HL-60/S4 treated with retinoic acid at 250 ng/mL for 4 days and 3 days (cell line): ENCODE measurements at regions not wholly inside any gene's neighbourhood (a gene's known extent, or its start where the extent isn't known, plus 50 kb on each side); places are given as distances from the start of the nearest gene placed in this dataset.
"Not testable (repeated sequence)": the region's sequence is repeated elsewhere in the genome, so short reads cannot be mapped to it uniquely, and the experiment has no call there.

Experiments
- in situ Hi-C: fragments of 300-500 bp; cut with MboI; formaldehyde crosslinking; loops from 2 replicates; pipeline ENCODE4 v1.7.0; 2022; ENCODE audit warnings: low sequenced_read_pairs

DNA sequence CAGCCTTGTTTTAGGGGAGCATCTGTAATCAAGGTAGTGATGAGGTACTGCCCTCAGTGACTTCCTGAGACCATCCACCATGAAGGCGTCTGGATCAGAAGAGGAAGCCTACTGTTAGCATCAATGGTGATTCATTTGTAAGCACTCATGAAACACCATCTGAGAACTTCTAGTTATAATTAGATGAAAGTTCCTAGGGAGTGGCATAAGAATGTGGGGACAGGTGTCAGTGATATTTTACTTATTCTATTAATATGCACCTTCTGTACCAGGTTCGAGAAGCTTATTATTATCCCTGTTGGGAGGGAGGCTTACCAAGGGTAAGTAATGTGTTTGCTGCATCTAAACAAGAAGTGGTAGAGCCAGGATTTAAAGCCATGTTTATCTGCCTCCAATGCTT, 295.8 kb upstream of the TBL1XR1 start:
- in situ Hi-C loops, result no loop called here

DNA sequence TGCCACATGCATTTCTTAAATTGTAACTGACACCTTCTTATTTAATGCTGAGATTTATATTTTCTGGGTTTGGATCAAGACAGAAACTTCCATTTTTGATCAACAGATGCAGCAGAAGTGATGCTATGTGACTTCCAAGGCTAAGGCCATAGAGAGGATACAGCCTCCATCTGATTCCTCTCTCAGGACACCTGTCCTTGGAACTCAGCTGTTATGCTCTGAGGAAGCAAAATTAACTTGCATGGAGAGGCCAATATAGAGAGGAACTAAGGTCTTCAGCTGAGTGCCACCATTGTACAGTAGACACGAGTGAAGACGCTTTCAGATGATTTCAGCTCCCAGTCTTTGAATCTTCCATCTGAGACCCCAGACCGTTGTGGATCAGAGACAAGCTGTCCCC, 296.9 kb upstream of the TBL1XR1 start:
- in situ Hi-C loops, result no loop called here

DNA sequence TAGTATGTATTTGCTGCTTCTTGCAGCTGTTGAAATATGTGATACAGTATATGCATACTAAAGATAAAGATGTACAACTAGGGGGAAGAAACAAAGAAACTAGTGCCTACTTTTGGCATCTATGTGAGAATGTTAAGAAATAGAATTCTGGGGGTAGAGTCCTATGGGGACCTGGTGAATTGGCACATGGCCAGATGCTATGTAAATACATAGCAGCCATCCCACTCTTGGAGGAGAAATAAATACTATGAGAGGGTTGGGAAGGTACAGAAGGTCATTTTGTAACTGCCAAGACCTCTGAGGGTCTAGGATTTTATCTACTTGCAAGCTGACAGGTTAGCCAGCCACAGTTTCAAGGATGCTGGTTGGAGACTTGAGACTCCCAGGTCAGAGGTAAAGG, 298.3 kb upstream of the TBL1XR1 start:
- in situ Hi-C loops, result no loop called here

DNA sequence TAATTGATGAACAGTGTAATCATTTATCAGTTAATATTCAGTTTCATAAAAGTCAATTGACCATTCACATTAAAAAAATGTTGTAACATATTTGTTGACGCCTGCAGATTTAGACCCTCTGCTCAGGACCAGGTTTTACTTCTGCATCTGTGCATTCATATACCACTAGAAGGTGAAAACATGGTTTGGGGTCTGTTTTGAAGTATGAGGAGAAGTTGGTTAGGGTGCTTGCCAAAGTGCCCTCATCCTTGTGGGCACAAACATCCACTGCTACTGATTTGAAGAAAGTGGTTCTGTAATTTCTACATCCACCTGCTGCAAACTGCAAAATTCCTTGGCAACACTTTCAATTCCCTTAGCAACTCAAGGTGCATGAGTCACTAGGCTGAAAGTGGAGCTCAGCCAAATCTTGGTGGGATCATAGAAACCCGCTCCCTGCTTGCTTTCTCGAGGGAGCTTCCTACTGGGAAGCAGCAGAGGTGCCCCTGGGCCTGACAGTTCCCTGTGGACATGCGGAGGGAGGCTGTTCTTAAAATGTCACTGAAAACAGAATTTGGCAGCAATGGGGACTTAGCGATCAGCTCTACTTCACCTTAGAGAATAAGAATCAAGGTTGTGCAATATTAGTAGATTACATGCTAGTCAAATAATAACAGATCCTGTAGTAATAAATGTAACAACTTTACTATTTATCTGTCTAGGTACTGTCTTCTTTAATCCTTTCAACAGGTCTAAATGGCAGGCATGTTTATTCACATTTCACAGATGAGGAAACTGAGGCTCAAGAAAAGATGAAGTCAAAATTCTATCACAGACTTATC, 301.0 kb upstream of the TBL1XR1 start:
- in situ Hi-C loops, result no loop called here

DNA sequence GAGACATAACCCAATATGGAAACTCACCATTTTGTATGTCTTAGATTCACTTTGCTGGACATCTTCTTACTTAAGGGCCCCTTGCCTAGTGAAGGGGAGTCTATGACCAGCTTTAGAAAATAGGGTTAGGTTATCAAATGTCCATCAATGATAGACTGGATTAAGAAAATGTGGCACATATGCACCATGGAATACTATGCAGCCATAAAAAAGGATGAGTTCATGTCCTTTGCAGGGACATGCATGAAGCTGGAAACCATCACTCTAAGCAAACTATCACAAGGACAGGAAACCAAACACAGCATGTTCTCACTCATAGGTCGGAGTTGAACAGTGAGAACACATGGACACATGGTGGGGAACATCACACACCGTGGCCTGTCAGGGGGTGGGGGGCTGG, 301.8 kb upstream of the TBL1XR1 start:
- in situ Hi-C loops, result not testable (repeated sequence)

DNA sequence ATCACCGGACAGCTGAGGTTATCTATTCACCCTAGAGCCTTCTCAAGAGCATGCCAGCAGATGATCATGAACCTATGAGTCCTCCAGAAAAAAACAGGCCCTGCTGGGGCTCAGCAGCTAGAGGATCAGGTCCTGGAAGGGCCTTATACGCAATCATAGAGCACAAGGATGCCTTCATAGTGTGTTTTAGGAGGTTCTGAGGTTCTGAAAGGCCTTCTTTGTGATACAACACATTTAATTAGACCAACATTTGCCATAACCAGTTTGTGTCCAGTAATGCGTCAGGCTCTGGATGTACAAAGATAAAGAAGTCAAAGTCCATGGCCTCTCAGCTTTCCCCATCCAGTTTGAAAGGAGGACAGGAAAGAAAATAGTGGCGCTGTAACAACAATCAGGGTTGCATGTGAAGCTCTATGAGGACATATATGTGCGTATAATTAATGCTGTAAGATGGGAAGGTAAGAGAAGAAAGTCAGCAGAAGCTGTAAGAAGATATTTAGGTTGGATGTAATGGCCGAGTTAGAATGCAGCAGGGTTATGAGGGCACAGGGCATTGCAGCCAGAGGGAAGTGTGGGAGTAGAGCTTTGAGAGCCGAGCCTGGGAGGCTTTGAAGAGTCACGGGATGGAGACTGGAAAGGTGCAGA, 302.6 kb upstream of the TBL1XR1 start:
- in situ Hi-C loops, result no loop called here

DNA sequence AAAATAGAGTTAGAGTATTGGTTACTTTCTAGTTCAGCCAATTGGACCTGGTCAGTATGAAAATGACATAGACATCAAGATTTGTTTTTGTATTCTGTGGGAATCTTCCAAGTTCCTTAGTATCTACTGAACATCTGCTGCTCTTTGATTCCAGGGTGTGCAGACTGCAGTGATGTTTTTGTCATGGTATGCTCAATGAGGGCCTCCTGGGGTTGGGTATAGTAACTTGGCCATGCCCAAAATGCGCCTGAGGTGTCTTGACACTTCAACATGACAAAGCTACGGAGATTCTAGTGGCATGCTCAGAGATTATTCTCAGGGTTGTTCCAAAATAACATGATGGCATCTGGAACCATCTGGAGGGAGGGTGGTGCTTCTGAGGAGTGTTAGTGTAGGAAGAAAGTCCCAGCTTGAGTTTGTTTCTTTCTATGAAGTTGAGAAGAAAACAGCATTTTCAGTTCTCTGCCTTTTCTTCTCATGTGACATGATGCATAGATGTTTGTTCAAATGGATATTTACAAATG, 313.5 kb upstream of the TBL1XR1 start:
- in situ Hi-C loops, result no loop called here

DNA sequence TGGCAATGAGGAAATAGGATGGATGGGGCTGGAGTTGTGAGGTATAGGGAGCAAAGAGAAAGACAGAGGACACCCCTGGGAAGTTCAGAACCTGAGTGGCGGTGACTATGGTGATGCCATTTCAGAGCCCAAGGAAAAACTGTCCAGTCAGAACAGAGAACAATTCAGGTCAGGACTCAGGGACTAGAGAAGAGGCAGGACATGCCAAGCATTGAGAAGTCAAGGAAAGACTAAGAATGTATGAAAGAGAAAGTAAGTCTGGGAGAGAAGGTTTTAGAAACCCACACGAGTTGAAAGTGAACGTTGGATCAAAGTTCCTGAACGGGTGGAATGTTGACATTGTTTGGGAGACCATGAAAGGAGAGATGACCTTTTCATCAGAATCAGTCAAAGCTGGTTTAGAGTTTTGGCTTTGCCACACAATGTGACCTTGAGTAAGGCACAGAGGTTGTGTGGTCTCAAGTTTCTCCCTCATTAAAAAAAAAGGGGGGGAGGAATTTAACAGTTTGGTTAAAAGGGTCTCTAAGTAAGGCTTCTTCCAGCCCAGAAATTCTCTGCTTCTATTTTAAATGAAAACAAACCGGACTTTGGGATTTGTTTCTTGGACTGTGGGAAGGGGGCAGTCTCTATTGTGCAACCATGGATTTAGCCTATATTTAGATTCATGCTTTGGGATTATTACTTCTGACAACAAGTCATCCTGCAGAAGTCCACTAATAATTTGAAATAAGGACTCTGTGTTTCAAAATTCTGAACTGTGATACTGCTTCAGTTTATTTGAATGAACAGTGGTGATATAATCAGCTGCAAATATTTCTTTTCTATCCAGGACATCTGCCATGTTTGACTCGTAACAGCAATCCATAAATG, 315.9 kb upstream of the TBL1XR1 start:
- in situ Hi-C loops, result no loop called here

DNA sequence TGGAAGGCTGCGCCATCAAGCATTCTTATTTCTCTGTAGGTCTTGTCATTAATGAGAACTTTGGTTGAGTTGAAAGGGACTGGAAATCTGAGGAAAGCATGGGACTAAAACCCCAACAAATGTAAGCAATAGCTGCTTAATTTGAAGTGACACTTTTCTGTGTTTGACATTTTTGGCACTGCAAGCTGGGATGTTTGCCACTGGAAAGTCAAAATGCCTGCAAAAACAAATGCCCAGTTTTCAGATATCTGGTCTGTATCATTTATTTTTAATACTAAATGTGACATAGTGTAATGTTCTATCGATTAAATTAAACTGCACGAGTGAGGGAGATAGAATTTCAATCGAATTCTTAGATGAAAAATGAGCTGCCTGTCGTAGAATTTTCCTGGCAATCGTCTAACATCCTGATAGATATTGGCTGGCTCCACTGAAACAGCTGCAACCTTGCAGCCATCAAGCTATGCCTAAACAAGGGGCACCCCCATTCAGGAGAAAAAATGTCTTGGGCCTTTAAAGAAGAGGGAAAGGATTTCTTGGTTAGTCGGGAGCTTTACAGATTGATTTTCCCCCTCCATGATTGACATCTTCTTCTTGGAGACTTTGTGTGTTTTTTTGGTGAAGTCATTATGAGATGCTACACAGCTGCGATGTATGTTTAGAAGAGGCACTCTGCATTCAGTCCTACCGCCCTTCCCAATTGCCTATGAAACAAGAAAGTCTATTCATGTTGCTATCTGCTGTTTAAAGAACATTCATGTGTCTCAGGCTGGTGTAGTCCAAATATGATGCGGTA, 316.7 kb upstream of the TBL1XR1 start:
- in situ Hi-C loops, result no loop called here

DNA sequence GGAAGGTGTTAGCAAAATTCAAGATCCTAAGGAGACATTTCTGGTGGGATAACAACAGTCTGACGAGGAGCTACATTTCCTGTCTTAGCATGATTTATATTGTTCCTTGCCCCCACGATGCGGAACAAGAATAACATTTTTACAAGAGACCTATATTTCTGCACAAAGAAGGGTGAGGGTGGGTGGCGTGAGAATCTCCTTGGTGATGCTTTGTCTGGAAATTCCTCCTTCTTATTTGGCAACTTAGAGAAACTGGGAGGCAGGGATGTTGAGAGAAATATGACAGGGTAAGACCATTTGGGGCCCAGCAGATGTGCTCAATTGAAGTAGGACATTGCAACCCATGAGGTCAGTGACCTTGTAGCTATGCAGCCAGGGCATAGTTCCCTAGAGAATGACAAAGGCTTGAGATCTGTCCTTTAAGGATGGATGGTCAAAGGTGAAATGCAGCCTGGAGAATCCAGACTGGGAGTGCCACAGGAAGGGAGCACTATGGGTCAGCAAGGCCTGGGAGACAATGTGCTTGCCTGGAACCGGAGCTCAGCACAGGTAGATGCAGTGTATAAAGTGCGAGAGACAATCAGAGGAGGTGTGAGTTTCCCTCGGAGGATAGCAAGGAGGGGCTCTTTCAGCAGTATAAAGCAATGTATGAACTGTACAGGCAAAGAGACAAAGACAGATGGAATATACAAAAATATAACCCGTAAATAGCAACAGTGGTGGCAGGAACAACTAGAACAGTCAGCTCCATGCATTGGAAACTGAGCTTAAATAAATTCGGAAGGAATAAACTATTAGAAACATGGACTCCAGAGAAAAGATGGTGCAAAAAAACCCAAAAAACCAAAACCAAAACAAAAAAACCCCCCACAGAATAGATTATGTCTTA, 317.6 kb upstream of the TBL1XR1 start:
- in situ Hi-C loops, result no loop called here

DNA sequence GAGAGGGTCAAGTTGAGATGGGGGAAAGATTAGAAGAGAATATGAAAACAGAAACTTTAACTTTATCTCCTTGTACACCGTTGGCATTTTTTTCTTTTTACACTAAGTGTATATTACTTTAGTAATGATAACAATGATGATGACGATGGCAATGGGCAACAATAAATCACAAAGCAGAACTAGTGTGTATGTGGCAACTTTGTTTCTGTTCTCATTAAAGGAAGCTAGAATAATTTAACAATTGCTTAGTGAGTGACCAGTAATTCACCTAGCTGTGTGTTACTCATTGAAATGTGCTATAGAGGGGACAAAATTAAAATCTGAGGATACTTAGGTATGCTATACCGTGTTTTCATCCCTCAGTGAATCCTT, 318.5 kb upstream of the TBL1XR1 start:
- in situ Hi-C loops, result no loop called here

DNA sequence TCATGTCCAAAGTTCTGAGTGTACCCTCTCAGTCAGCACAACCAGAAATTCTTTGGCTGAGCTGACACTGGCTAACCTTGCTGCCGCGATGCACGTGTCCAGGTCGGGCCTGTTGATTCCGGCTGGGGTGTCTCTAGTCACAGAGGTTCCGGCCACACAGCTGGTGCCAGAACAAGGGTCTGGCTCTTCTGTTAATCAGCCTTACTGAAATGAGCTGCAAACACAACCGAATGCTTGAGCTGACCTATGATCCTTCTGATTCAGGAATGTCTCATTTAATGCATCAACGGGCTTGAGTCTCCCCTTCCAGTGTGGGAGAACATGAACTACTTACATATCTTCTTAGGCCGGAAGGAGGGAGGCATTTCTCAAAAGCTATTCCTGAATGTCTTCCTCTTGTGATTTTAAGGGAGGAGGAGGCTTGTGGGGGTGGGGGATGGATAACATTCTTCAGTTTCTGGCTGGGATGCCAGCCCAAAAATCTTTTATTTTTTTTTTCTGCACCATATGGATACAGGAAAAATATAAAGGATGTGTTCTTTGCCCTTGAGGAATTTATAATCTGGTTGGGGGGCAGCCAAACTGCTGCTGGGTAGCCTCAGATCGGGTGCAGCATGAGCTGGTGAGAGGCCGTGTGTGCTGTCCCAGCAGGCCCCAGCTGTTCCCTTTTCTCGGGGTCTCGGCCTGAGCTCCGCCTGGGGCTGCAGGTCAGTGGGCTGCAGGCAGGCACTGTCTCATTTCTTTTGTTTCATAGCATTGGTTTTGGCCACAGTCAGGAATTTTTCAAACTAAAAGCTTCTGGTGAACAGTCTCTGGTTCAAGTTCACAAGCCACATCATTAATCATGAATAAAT, 319.1 kb upstream of the TBL1XR1 start:
- in situ Hi-C loops, result no loop called here

DNA sequence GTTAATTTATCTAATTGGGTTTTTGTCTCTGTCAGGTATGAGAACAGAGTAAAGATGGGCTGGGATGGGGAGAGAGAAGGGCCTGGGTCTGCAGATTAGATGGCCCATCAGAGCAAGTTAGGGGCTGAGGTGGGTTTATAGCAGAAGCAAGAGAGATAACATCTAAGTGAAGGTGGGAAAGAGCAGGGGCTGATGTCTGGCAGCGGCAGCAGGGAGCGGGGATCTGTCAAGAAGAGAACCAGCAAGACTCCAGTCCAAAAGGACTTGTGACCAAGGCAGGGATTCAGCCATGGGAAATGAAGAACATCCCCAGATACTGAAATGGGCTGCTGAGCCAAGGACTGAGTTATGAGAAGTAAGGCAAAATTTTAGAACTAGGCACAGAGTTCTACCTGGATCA, 320.6 kb upstream of the TBL1XR1 start:
- in situ Hi-C loops, result no loop called here

DNA sequence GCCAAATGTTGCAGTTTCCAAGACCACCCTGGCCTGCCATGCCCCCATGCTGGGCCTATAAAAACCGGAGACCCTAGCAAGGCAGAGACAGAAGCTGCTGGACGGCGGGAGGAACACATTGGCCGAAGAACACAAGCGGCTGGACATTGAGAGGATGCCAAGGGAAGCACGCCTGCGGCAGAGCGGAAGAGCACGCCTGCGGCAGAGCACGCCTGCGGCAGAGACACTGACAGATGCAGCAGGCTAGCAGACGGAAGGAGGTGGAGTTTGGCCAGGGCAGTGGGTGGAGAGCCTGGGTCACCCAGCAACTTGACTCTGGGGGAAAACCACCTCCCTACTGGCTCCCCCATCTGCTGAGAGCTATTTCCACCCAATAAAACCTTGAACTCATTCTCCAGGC, 322.3 kb upstream of the TBL1XR1 start:
- in situ Hi-C loops, result no loop called here

DNA sequence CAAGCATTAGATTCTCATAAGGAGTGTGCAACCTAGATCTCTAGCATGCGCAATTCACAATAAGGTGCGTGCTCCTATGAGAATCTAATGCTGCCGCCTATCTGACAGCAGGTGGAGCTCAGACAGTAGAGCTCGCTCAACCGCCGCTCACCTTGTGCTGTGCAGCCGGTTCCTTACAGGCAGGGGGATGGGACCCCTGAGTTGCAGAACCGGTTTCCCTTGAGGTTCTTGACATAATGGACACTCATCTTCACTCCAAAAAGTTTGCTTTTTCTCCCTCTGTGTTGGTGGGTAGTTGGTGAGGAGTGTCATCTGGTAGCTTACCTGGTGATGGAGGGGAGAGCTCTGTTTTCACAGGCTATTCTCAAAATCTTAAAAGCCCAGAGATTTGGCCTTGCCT, 324.0 kb upstream of the TBL1XR1 start:
- in situ Hi-C loops, result no loop called here

DNA sequence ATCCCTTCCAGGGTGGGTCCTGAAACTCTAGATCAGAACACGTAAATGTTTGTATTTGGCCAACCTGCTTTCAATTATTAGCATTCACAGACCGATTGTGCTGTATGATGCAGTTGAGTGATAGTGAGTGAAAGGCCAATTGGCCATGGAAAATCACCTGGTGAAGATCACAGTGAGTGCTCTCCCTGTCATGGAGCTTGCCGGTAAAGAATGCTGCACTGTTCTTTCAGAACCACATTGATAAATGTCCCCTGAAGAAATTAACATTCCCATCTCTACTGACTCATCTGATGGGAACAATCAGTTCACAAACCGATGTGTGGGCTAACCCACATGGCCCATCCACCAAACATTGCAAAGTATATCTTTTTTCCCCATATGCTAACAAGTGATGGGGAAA, 324.8 kb upstream of the TBL1XR1 start:
- in situ Hi-C loops, result no loop called here

DNA sequence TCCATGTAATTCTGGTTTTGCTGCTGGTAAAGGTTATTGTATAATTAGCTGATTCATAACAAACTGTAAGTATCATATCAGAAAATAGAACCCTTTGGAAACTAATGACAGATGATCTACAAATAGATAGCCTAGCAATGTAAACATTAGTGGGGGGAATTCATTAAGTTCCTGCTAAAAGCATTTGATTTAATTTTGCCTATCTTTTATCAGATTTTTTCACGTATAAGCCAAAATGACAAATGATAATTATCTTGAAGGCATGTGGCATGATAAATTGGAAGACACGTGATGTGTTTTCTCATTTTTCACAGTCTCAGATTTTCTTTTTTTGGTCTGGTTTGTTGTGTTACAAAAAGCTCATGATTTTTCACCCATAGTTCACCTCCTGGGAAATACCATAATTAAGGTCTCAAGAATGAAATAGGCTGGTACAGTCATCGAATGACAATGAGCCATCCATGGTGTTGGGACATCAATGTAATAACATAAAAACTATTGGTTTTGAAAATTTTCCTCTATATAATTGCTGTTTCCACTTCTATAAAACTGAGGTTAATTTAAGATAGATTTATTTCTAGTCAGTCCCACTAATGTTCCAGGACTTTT, 325.9 kb upstream of the TBL1XR1 start:
- in situ Hi-C loops, result no loop called here

DNA sequence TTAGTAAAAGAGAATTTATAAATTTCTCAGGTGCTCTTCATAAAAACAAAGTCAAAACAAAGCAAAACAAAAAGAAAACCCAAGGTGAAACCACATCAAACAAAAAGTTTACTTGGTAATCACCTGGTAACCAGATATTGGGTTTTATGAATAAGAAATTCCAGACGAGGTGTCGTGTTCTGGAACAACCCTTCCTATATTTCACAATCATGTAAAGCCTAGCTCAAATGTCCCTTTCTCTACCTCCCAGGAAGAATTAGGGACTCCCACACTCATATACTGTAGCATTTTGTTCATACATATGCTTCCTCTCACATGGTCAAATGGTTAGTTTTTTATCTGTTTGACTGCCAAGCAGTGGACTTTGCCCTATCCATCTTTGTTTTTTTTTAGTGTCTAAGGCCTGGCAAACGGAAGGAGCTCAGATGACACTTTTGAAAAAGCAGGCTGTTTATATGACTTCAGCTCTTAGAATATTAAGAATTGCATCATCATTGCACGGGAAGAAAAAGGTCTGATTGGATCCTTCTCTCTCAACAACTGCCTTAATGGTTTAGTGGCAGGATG, 326.7 kb upstream of the TBL1XR1 start:
- in situ Hi-C loops, result no loop called here
